GM23338 (cell line): ENCODE measurements at regions not wholly inside any gene's neighbourhood (a gene's known extent, or its start where the extent isn't known, plus 50 kb on each side); places are given as distances from the start of the nearest gene placed in this dataset.

Source experiments
- CREB1 ChIP-seq: fragments of 250-450 bp; sonication (Bioruptor Pico); IDR thresholded peaks from 2 replicates; pipeline ENCODE4 v1.5.0; 2020; ENCODE audit warnings: low read depth, mild to moderate bottlenecking, moderate library complexity
- CTCF ChIP-seq, 2 experiments: fragments of 200-600 bp in 1 of 2; sonication (generic) in 1 of 2; conservative IDR thresholded peaks; 2 replicates each; pipeline versions ENCODE4 v1.5.1 to v1.6.1; 2016 to 2017; ENCODE audit warnings: antibody characterized with exemption in 2 of 2, low read depth in 2 of 2, mild to moderate bottlenecking in 2 of 2, moderate library complexity in 1 of 2
- EZH2 ChIP-seq: fragments of 200-600 bp; sonication (generic); IDR thresholded peaks from one replicate; pipeline ENCODE4 v1.8.0; 2017; ENCODE audit warnings: antibody characterized with exemption, mild to moderate bottlenecking, low read depth; ENCODE audit not compliant: unreplicated experiment
- POLR2AphosphoS5 ChIP-seq: IDR thresholded peaks from 2 replicates; pipeline ENCODE4 v1.6.1; 2016; ENCODE audit warnings: antibody characterized with exemption, low read depth
- TF ChIP-seq, protein P1 (sequence below): IDR thresholded peaks from one replicate; pipeline ENCODE4 v1.6.1; 2018; ENCODE audit warnings: antibody characterized with exemption; ENCODE audit not compliant: unreplicated experiment

DNA sequence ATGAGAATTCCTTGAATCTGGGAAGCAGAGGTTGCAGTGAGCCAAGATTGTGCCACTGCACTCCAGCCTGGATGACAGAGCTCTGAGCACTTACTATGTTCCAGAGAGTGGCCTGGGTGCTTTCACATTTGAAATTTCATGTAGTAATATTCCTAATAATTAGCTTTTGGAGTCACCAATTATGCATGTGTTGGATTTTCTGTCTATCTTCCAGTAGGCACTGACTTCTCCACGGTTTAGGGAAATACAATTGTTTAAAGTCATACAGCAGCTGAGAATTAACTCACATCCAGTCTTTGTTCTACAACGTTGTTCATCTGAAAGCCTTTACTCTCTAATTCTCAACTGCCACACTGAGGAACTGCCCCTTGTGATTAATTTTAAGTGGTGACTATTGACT is 150.2 kb downstream of the CSNK2A3 start:
- TF ChIP-seq EZH2: no peak
- TF ChIP-seq POLR2AphosphoS5: no peak
- TF ChIP-seq CTCF (conservative IDR thresholded peaks at IDR 0.05; ENCODE audit: low read depth in 2 of 2): no peak
- TF ChIP-seq CREB1 (CRISPR knock-in tag): no peak
- TF ChIP-seq, protein P1, sequence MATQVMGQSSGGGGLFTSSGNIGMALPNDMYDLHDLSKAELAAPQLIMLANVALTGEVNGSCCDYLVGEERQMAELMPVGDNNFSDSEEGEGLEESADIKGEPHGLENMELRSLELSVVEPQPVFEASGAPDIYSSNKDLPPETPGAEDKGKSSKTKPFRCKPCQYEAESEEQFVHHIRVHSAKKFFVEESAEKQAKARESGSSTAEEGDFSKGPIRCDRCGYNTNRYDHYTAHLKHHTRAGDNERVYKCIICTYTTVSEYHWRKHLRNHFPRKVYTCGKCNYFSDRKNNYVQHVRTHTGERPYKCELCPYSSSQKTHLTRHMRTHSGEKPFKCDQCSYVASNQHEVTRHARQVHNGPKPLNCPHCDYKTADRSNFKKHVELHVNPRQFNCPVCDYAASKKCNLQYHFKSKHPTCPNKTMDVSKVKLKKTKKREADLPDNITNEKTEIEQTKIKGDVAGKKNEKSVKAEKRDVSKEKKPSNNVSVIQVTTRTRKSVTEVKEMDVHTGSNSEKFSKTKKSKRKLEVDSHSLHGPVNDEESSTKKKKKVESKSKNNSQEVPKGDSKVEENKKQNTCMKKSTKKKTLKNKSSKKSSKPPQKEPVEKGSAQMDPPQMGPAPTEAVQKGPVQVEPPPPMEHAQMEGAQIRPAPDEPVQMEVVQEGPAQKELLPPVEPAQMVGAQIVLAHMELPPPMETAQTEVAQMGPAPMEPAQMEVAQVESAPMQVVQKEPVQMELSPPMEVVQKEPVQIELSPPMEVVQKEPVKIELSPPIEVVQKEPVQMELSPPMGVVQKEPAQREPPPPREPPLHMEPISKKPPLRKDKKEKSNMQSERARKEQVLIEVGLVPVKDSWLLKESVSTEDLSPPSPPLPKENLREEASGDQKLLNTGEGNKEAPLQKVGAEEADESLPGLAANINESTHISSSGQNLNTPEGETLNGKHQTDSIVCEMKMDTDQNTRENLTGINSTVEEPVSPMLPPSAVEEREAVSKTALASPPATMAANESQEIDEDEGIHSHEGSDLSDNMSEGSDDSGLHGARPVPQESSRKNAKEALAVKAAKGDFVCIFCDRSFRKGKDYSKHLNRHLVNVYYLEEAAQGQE: no peak
